Occipital lobe (tissue), 1 donor: ENCODE measurements at regions not wholly inside any gene's neighbourhood (a gene's known extent, or its start where the extent isn't known, plus 50 kb on each side); places are given as distances from the start of the nearest gene placed in this dataset.
A peak's percentile ranks its signal among the peaks of the same experiment; 100 is the strongest.

ENCODE experiments used
- DNase-seq: peaks from one replicate; lab custom pipeline; 2025; lab: John Stamatoyannopoulos, UW

- no peak for DNase-seq
These were observed 84.8 kb downstream of the CPN2 start for GRCh38 chr3:194265996-194266964.

- no peak for DNase-seq
These were observed 83.1 kb downstream of the CPN2 start for GRCh38 chr3:194267744-194268653.

GRCh38 chr3:194268654-194269512 is 82.2 kb downstream of the CPN2 start:
- no peak for DNase-seq

- no peak for DNase-seq
These were observed 81.5 kb downstream of the CPN2 start for GRCh38 chr3:194269610-194270145.

GRCh38 chr3:194270627-194271459 is 80.3 kb downstream of the CPN2 start:
- DNase-seq: peak; percentile 93

GRCh38 chr3:194271460-194272035 is 79.6 kb downstream of the CPN2 start:
- no peak for DNase-seq

- no peak for DNase-seq
These were observed 78.9 kb downstream of the CPN2 start for GRCh38 chr3:194272221-194272620.

- DNase-seq: no peak
These were observed 78.0 kb downstream of the CPN2 start for GRCh38 chr3:194272861-194273742.

GRCh38 chr3:194273743-194274310 is 77.3 kb downstream of the CPN2 start:
- DNase-seq: no peak

- DNase-seq: no peak
These were observed 76.6 kb downstream of the CPN2 start for GRCh38 chr3:194274424-194275085.

GRCh38 chr3:194275291-194275690 is 75.8 kb downstream of the CPN2 start:
- no peak for DNase-seq

- DNase-seq: no peak
These were observed 75.4 kb downstream of the CPN2 start for GRCh38 chr3:194275721-194276120.

GRCh38 chr3:194276768-194277103 is 74.4 kb downstream of the CPN2 start:
- DNase-seq: no peak

GRCh38 chr3:194277104-194277785 is 73.9 kb downstream of the CPN2 start:
- no peak for DNase-seq

- no peak for DNase-seq
These were observed 73.4 kb downstream of the CPN2 start for GRCh38 chr3:194277786-194278130.

- no peak for DNase-seq
These were observed 72.8 kb downstream of the CPN2 start for GRCh38 chr3:194278186-194278845.

- no peak for DNase-seq
These were observed 72.0 kb downstream of the CPN2 start for GRCh38 chr3:194279101-194279500.
